ENCODE measurements at regions not wholly inside any gene's neighbourhood (a gene's known extent, or its start where the extent isn't known, plus 50 kb on each side); places are given as distances from the start of the nearest gene placed in this dataset.
"Not testable (repeated sequence)": the region's sequence is repeated elsewhere in the genome, so short reads cannot be mapped to it uniquely, and the experiment has no call there.

GRCh38 chr16:26909623-26910022, 157.1 kb upstream of the C16orf82 start:
- DNase-seq = no peak

- DNase-seq = no peak
These were observed 155.3 kb upstream of the C16orf82 start for GRCh38 chr16:26911436-26911835.

DNA sequence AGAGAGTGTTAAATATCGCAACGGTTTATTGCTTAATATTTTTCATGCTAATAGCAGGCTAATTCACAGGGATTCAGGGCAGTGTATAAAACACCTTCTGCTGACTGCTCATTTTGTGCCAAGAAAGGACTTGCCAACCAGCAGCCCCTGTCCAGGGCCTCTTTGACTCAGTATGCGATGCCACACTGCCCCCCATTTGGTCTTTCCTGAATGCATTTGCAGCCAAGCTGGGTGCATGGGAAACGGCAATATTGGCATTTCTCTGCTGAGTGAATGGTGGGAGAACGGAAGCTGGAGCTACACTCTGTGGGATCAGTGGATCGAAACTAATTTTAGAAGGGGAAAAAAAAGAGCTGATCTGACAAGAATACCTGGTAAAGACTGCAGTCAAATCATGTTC, 152.9 kb upstream of the C16orf82 start:
- DNase-seq = no peak

GRCh38 chr16:26930786-26931581, 135.7 kb upstream of the C16orf82 start:
- no peak for DNase-seq

GRCh38 chr16:26950636-26951035, 116.1 kb upstream of the C16orf82 start:
- no peak for DNase-seq

DNA sequence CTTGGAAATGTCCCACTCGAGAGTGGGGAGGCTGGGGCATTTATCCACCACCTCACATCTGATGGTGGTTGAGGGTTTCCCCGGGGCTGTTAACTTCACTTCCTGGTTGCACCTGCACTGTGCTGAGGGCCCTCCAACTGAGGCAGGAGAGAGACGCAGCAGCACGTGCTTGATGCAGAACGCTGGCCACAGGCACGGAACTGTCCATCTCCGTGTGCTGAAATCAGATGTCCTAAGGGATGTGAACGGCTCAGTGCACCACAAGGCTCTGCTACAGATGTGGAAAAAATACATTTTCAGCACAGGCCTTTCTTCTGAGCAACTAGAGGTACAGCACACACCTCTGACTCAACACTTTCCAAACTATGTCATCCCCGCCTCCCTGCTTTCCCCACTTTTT, 114.8 kb upstream of the C16orf82 start:
- no peak for DNase-seq

DNA sequence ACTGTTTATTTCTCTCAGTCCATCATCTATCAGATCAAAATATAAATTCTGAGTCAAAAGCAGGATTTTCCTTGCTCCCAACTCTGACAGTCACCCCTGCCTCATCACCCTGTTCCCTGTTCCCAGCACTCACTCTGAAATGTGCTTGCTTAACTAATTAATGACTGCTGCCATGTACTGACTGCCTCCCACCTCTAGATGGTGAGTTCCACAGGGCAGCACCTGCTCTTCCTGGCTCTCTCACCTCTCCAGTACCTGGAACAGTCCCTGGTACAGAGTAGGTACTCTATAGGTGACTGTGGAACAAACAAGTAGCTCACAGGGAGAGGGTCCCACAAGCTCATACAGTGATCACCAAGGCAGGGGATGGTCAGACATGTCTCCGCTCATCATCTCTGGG, 114.3 kb upstream of the C16orf82 start:
- DNase-seq = no peak

- no peak for DNase-seq
These were observed 109.4 kb upstream of the C16orf82 start for GRCh38 chr16:26957283-26957859.

DNA sequence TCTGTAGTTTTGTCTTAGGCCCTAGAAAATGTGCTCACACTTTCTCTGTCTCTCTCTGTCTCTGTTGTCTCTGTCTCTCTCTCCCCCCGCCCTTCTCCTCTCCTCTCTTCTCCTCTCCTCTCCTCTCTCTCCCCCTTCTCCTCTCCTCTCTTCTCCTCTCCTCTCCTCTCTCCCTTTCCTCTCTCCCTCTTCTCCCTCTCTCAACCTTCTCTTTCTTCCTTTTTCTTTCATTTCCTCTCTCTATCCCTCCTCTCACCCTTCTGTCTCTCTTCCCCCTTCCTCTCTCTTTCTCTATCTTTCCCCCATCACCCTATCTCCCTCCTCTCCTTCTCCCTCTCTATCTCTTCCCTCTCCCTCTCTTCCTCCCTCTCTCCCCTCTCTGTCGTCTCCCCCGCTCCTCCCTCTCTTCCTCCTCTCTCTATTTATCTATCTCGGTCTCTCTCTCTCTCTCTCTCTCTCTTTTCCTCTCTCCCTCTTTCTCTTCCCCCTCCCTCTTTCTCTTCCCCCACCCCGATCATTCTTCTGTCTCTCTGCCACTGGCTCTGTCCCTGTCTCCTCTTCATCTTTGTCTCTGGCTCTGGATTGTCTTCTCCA, 107.2 kb upstream of the C16orf82 start:
- DNase-seq = no peak

DNA sequence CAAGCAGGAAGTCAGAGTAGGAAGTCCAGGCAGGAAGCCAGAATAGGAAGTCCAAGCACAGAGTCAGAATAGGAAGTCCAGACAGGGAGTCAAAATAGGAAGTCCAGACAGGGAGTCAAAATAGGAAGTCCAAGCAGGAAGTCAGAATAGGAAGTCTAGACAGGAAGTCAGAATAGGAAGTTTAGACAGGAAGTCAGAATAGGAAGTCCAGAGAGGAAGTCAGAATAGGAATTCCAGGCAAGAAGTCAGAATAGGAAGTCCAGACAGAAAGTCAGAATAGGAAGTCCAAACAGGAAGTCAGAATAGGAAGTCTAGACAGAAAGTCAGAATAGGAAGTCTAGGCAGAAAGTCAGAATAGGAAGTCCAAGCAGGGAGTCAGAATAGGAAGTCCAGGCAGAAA, 105.3 kb upstream of the C16orf82 start:
- DNase-seq = no peak

GRCh38 chr16:26963109-26963508, 103.6 kb upstream of the C16orf82 start:
- no peak for DNase-seq

- DNase-seq = no peak
These were observed 97.0 kb upstream of the C16orf82 start for GRCh38 chr16:26969589-26970231.

DNA sequence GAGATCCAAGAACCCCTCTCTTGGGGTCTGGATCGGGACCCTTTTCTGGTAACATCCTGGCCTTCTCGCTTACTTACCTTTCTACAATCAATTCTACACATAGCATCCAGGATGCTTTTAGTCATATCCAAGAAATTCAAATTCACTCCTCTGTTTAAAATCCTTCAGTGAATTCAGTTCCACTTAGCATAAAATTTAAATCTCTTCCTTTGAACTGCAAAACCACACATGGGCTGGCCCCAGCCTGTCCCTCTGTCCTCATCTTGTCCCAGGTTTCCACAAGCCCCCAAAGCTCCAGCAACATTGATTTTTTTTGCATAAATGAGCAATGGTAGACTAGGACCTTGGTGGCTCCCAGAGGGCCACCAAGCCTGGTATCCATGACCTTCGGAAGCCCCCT, 96.4 kb upstream of the C16orf82 start:
- DNase-seq = no peak

DNA sequence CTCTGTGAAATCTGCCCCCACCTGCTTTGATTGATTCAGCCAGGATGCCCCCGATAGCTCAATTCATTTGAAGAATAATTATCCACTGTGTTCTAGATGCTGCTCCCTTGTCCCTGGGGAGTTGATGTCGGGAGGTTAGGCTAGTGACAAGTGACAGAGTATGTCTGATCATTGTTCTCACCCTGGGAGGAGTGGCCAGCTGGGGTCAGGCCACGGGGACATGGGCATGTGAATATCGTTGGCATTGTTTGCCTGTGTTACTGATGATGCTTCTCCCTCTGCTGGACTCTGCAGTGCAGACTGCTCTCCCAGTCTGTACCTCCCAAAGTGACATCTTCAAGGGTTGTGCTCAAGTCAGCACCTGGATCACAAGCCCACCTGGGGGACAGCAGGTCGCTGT, 89.9 kb upstream of the C16orf82 start:
- DNase-seq = no peak

DNA sequence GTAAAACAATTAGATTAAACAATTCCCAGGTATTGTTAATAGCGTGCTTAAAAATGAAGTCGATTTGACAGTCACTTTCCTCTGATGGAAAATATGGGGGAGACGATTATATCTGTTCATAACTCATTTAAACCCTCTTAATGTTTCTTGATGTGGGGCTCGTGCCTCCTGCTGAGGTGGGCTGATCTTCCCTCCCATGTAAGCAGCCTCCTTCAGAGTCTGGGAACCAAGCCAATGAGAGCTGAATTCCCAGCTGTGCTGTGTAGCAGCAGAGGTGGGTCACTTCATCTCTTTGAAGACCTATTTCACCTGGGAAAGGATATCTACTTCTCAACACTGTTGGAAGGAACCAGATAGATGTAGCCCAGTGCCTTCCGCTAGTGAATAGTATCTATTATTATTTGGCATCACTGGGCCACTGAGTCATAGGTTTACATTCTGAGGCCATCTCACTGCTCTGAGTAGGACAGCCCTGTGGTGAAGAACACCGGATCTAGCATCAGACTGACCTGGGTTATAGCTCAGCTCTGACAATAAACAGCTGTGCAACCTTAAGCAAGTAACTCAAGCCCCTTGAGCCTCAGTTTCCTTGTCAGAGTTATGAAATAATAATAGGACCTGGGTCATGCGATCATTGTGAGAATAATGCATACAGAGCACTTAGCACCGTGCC, 85.3 kb upstream of the C16orf82 start:
- no peak for DNase-seq

DNA sequence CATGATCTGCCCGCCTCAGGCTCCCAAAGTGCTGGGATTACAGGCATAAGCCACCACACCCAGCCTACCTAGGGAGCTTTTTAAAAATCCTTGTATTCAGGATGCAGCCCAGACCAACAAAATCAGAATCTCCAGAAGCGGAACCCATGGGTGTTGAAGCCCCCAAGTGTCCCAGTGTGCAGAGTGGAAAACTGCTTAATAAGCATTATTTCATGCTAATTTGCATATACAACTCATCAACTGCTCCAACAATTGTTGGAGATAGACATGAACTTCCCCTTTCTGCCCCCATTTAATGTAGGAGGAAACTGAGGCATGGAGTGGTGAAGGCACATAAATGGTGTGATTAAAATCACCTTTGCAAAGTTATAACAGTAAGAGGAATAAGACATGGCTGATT, 84.3 kb upstream of the C16orf82 start:
- no peak for DNase-seq

GRCh38 chr16:26983426-26983825, 83.3 kb upstream of the C16orf82 start:
- no peak for DNase-seq

DNA sequence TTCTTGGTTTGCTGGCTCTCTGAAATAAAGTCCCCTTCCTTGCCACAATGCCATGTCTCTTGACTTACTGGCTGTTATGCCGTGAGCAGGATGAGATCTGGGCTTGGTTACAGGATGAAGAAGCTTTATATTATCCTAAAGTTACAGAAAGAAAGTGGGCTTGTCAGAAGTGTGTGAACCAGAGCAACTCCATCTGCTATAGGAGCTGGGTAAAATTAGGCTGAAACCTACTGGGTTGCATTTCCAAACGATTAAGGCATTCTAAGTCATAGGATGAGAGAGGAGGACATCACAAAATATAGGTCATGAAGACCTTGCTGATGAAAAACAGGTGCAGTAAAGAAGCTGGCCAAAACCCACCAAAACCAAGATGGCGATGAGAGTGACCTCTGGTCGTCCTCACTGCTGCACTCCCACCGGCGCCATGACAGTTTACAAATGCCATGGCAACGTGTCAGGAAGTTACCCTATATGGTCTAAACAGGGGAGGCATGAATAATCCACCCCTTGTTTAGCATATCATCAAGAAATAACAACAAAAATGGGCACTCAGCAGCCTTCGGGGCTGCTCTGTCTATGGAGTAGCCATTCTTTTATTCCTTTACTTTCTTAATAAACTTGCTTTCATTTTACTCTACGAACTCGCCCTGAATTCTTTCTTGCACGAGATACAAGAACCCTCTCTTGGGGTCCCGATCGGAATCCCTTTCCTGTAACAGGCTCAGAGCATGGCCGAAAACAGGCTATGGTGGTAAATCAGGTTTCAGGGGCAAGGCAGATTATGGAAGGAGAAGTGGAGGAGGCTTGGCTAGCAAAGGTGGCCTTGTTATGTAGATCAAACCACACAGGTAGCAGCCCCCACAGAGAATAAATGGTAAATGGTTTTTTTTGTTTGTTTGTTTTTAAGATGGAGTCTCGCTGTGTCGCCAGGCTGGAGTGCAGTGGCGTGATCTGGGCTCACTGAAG, 81.3 kb upstream of the C16orf82 start:
- DNase-seq = no peak

DNA sequence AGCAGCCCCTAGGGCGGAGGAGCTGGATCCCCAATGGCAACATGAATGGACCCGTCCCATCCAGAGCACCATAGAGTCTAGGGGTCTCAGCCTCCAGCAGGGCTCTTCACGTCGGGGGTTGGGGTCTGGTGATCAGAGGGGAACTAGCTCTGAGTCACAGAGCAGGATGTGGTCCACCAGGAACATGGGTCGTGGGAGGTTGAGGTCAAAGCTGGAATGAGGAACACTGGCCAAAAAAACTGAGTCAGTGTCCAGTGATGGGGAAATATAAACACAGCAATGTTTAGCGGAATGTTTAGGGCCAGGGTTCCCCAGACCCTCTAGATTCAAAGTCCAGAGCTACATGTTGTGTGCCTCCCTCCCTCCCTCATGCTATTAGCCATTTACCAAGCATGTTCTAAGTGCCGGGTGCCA, 79.1 kb upstream of the C16orf82 start:
- no peak for DNase-seq

DNA sequence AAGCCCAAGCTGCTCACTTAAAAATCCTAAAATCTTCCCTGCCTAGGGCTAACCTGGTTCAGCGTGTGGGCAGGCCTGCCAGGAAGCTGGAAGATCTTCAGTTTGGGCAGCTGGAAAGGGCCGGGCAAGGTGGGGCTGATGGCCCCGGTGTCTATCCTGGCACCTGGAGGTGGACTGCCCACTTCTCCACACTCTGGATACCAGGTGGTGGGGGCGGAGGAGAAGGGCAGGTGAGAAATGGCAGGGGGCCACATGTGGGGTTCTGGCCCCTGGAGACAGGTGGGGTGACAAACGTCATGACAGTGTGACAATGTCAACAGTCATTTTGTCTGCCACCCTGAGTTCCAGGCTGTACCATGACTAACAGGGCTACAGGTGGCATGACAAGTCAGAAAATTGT, 78.5 kb upstream of the C16orf82 start:
- no peak for DNase-seq

DNA sequence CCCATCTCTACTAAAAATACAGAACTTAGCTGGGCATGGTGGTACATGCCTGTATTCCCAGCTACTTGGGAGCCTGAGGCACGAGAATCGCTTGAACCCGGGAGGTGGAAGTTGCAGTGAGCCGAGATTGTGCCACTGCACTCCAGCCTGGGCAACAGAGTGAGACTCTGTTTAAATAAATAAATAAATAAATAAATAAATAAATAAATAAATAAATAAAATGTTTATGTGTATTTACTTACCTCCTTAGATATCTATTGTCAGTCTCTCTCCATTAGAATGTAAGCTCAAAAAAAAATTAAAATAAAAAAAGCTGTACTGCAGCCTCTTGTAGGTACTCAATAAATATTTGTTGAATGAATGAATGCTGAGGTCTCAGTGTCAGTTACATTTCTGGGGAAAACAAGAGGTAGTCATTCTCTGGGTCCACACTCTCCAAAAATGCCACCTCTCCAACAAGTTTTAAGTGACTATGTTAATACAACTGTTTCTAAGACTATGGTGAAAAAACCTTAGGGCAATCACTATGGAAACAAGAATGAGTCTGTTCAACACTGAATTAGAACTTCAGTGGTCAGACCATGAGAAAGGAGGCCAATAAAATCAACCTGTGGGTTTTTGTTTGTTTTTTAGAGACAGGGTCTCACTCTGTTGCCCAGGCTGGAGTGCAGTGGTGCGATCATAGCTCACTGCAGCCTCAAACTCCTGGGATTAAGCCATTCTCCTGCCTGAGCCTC, 76.2 kb upstream of the C16orf82 start:
- not testable (repeated sequence) for DNase-seq
